IMR-90 (cell line): ENCODE measurements at regions not wholly inside any gene's neighbourhood (a gene's known extent, or its start where the extent isn't known, plus 50 kb on each side); places are given as distances from the start of the nearest gene placed in this dataset.

Experiments
- ATAC-seq: fragments of 200-7000 bp; cut with Tn5 transposase; 2 replicates; pipeline ENCODE4 v1.9.1; 2020; ENCODE audit warnings: low read depth, mild to moderate bottlenecking, moderate library complexity
- BruUV-seq: library from RNA; stranded (reverse); fragments of 400-500 nt; replicated peaks from 2 replicates; lab custom pipeline; 2021; lab: Mats Ljungman, UMichigan
- CTCF ChIA-PET: fragments of 300-600 bp; formaldehyde crosslinking; extraction: SDS; loops from one replicate; lab custom pipeline; 2021; ENCODE audit warnings: antibody characterized with exemption; lab: Yijun Ruan, JAX
- POLR2A ChIA-PET: fragments of 300-600 bp; sonication (Branson Sonifier 250); formaldehyde crosslinking; loops from one replicate; lab custom pipeline; 2022; ENCODE audit warnings: antibody characterized with exemption; ENCODE audit not compliant: unreplicated experiment; lab: Charles Lee
- DNase-seq: peaks from one replicate; pipeline ENCODE4 v3.0.0; 2013
- H2AFZ ChIP-seq: replicated peaks from 2 replicates; pipeline ENCODE3; 2013; ENCODE audit warnings: low read length, mild to moderate bottlenecking; ENCODE audit not compliant: poor library complexity
- H2AK5ac ChIP-seq: 2 replicates; pipeline ENCODE4 v1.6.1; 2013; ENCODE audit warnings: low read depth, low read length, inconsistent platforms
- H2AK9ac ChIP-seq: replicated peaks from 2 replicates; pipeline ENCODE3; 2013; ENCODE audit warnings: mild to moderate bottlenecking, low read depth, low read length, moderate library complexity; ENCODE audit not compliant: poor library complexity
- H2BK120ac ChIP-seq: 2 replicates; pipeline ENCODE4 v1.6.1; 2013; ENCODE audit warnings: low read depth, low read length, inconsistent platforms
- H2BK15ac ChIP-seq: 3 replicates; pipeline ENCODE4 v1.6.1; 2013; ENCODE audit warnings: low read depth, low read length, inconsistent platforms
- H2BK20ac ChIP-seq: 2 replicates; pipeline ENCODE4 v1.6.1; 2013; ENCODE audit warnings: low read depth, mild to moderate bottlenecking, inconsistent platforms, low read length, moderate library complexity
- H2BK5ac ChIP-seq: 2 replicates; pipeline ENCODE4 v1.6.1; 2013; ENCODE audit warnings: mild to moderate bottlenecking, low read depth, low read length, inconsistent platforms; ENCODE audit not compliant: poor library complexity, severe bottlenecking
- H3K14ac ChIP-seq: replicated peaks from 2 replicates; pipeline ENCODE4 v1.6.1; 2013; ENCODE audit warnings: low read depth, low read length, inconsistent platforms
- H3K18ac ChIP-seq: 2 replicates; pipeline ENCODE4 v1.6.1; 2013; ENCODE audit warnings: low read depth, low read length, control low read depth
- H3K23ac ChIP-seq: 2 replicates; pipeline ENCODE4 v1.6.1; 2013; ENCODE audit warnings: low read depth, low read length, inconsistent platforms
- H3K27ac ChIP-seq: 2 replicates; pipeline ENCODE4 v1.5.1; 2013; ENCODE audit warnings: mild to moderate bottlenecking, control low read depth, low read length; ENCODE audit not compliant: insufficient read depth
- H3K27me3 ChIP-seq: 2 replicates; pipeline ENCODE4 v1.6.1; 2013; ENCODE audit warnings: low read length; ENCODE audit not compliant: control insufficient read depth, insufficient read depth
- H3K36me3 ChIP-seq: 2 replicates; pipeline ENCODE4 v1.6.1; 2013; ENCODE audit warnings: low read length, mixed read lengths; ENCODE audit not compliant: control insufficient read depth, insufficient read depth
- H3K4ac ChIP-seq: 2 replicates; pipeline ENCODE4 v1.6.1; 2013; ENCODE audit warnings: low read depth, low read length, inconsistent platforms
- H3K4me1 ChIP-seq: 2 replicates; pipeline ENCODE4 v1.6.1; 2013; ENCODE audit warnings: low read length, mixed read lengths; ENCODE audit not compliant: control insufficient read depth, insufficient read depth
- H3K4me2 ChIP-seq: 2 replicates; pipeline ENCODE4 v1.6.1; 2013; ENCODE audit warnings: low read depth, mild to moderate bottlenecking, control low read depth, low read length, moderate library complexity
- H3K4me3 ChIP-seq: 2 replicates; pipeline ENCODE4 v1.5.1; 2013; ENCODE audit warnings: low read depth, mild to moderate bottlenecking, control low read depth, low read length, moderate library complexity; ENCODE audit not compliant: insufficient read depth
- H3K56ac ChIP-seq: 2 replicates; pipeline ENCODE4 v1.6.1; 2013; ENCODE audit warnings: low read length, inconsistent platforms; ENCODE audit not compliant: insufficient read depth; ENCODE audit errors: extremely low read depth
- H3K79me1 ChIP-seq, 2 experiments: 2 replicates each; pipeline ENCODE4 v1.6.1; 2013; ENCODE audit warnings: low read length in 2 of 2, inconsistent platforms in 1 of 2, low read depth in 1 of 2
- H3K9ac ChIP-seq: 2 replicates; pipeline ENCODE4 v1.6.1; 2013; ENCODE audit warnings: low read depth, low read length, control low read depth
- H3K9me1 ChIP-seq: 2 replicates; pipeline ENCODE4 v1.6.1; 2013; ENCODE audit warnings: low read length, inconsistent platforms; ENCODE audit not compliant: insufficient read depth
- H3K9me3 ChIP-seq: 2 replicates; pipeline ENCODE4 v1.6.1; 2013; ENCODE audit warnings: low read length; ENCODE audit not compliant: control insufficient read depth, insufficient read depth
- H4K20me1 ChIP-seq: 2 replicates; pipeline ENCODE4 v1.6.1; 2013; ENCODE audit warnings: low read length, inconsistent platforms; ENCODE audit not compliant: insufficient read depth
- H4K5ac ChIP-seq: 2 replicates; pipeline ENCODE4 v1.6.1; 2013; ENCODE audit warnings: mild to moderate bottlenecking, low read depth, low read length, control low read depth
- H4K8ac ChIP-seq, 2 experiments: 2 replicates each; pipeline ENCODE4 v1.6.1; 2013; ENCODE audit warnings: low read depth in 2 of 2, low read length in 2 of 2, control low read depth in 1 of 2, inconsistent platforms in 1 of 2
- H4K91ac ChIP-seq: 2 replicates; pipeline ENCODE4 v1.6.1; 2013; ENCODE audit warnings: low read depth, low read length, inconsistent platforms; ENCODE audit not compliant: insufficient read depth
- BHLHE40 ChIP-seq: fragments of 150-350 bp; IDR thresholded peaks from 2 replicates; pipeline ENCODE4 v1.6.1; 2016; ENCODE audit warnings: mild to moderate bottlenecking, low read depth, low read length
- FOS ChIP-seq: fragments of 150-350 bp; IDR thresholded peaks from 2 replicates; pipeline ENCODE4 v1.6.1; 2016; ENCODE audit warnings: low read depth, low read length
- MAFK ChIP-seq: IDR thresholded peaks from 2 replicates; pipeline ENCODE4 v1.6.1; 2012; ENCODE audit warnings: low read depth, low read length, improper control_type of control experiment
- MAZ ChIP-seq: IDR thresholded peaks from 2 replicates; pipeline ENCODE4 v1.6.1; 2012; ENCODE audit warnings: low read depth, mild to moderate bottlenecking, low read length, improper control_type of control experiment, moderate library complexity, borderline replicate concordance
- NFE2L2 ChIP-seq: fragments of 150-350 bp; IDR thresholded peaks from 2 replicates; pipeline ENCODE4 v1.6.1; 2016; ENCODE audit warnings: low read depth, mild to moderate bottlenecking, low read length
- POLR2A ChIP-seq: IDR thresholded peaks from 2 replicates; pipeline ENCODE4 v1.6.1; 2012; ENCODE audit warnings: mild to moderate bottlenecking, low read depth, low read length
- RAD21 ChIP-seq: IDR thresholded peaks from 2 replicates; pipeline ENCODE4 v1.6.1; 2012; ENCODE audit warnings: low read length, improper control_type of control experiment
- RCOR1 ChIP-seq: IDR thresholded peaks from 2 replicates; pipeline ENCODE4 v1.6.1; 2012; ENCODE audit warnings: mild to moderate bottlenecking, low read length, improper control_type of control experiment; ENCODE audit not compliant: insufficient replicate concordance
- SMC3 ChIP-seq: fragments of 150-350 bp; IDR thresholded peaks from 2 replicates; pipeline ENCODE4 v1.6.1; 2016; ENCODE audit warnings: low read depth, mild to moderate bottlenecking, antibody characterized with exemption, low read length, moderate library complexity
- WGBS, 2 experiments: methylation state at CpG; one replicate each; pipeline versions ENCODE4 v1.1.5 to v1.1.7; 2013; ENCODE audit warnings: missing lambda C conversion rate in 2 of 2; ENCODE audit not compliant: insufficient read length in 1 of 2; ENCODE audit errors: extremely low coverage in 2 of 2; 5-methylcytosine and 5-hydroxymethylcytosine counted together
- dilution Hi-C: fragments of 300-500 bp; cut with HindIII; formaldehyde crosslinking; loops from one replicate; pipeline ENCODE4 v1.14.3; 2018; ENCODE audit warnings: low sequenced_read_pairs; ENCODE audit not compliant: unreplicated experiment
- in situ Hi-C: fragments of 300-500 bp; cut with MboI; formaldehyde crosslinking; loops from 3 replicates; pipeline ENCODE4 v1.14.3; 2019; ENCODE audit warnings: low sequenced_read_pairs, inconsistent platforms, mixed read lengths
- intact Hi-C: fragments of 100-400 bp; cut with micrococcal nuclease; formaldehyde crosslinking; loops from 2 replicates; pipeline ENCODE4 v1.10.0; 2022
- TF ChIP-seq, protein P1 (sequence below): conservative IDR thresholded peaks from 2 replicates; pipeline ENCODE4 v1.5.1; 2012; ENCODE audit warnings: mild to moderate bottlenecking, low read depth, low read length, improper control_type of control experiment
- TF ChIP-seq, protein P2 (sequence below): fragments of 150-350 bp; IDR thresholded peaks from 2 replicates; pipeline ENCODE4 v1.6.1; 2016; ENCODE audit warnings: low read depth, mild to moderate bottlenecking, low read length, moderate library complexity, borderline replicate concordance
- TF ChIP-seq, protein P3 (sequence below): fragments of 150-350 bp; IDR thresholded peaks from 2 replicates; pipeline ENCODE4 v1.6.1; 2017; ENCODE audit warnings: mild to moderate bottlenecking, antibody characterized with exemption, low read length, low read depth

DNA sequence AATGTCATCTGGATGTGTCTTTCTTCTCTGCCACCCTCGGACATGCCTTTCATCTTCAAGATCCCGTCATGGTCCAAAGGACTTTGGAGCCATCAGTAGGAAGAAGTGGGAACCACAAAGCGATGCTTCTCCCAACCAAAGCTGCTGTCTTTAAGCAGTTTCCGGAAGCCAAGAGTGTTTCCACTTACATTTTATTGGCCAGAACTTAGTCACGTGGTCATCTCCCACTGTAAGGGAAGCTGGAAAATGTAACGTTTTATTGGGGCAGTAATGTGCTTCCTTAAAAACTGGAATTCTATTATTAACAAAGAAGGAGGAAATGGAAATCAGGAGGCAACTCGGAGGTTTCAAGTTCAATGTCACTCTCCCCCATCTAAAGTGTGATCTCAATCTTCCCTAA, 170.8 kb downstream of the ATG4C start:
- intact Hi-C loops: loop anchor here (10.0 kb wide), 1 partner anchor 60 kb away; no protein-coding TSS in a partner anchor
- POLR2A ChIA-PET: no interaction called here
- H2BK120ac ChIP-seq: no peak overlapping the region
- no peak overlapping the region for H3K56ac ChIP-seq
- H2AK9ac ChIP-seq: no peak overlapping the region
- H3K27ac ChIP-seq: no peak overlapping the region
- TF ChIP-seq RCOR1: no peak
- TF ChIP-seq POLR2A: no peak
- no peak for TF ChIP-seq FOS
- no peak for TF ChIP-seq SMC3
- no peak for TF ChIP-seq NFE2L2
- TF ChIP-seq, protein P1, sequence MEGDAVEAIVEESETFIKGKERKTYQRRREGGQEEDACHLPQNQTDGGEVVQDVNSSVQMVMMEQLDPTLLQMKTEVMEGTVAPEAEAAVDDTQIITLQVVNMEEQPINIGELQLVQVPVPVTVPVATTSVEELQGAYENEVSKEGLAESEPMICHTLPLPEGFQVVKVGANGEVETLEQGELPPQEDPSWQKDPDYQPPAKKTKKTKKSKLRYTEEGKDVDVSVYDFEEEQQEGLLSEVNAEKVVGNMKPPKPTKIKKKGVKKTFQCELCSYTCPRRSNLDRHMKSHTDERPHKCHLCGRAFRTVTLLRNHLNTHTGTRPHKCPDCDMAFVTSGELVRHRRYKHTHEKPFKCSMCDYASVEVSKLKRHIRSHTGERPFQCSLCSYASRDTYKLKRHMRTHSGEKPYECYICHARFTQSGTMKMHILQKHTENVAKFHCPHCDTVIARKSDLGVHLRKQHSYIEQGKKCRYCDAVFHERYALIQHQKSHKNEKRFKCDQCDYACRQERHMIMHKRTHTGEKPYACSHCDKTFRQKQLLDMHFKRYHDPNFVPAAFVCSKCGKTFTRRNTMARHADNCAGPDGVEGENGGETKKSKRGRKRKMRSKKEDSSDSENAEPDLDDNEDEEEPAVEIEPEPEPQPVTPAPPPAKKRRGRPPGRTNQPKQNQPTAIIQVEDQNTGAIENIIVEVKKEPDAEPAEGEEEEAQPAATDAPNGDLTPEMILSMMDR: no peak
- TF ChIP-seq, protein P2, sequence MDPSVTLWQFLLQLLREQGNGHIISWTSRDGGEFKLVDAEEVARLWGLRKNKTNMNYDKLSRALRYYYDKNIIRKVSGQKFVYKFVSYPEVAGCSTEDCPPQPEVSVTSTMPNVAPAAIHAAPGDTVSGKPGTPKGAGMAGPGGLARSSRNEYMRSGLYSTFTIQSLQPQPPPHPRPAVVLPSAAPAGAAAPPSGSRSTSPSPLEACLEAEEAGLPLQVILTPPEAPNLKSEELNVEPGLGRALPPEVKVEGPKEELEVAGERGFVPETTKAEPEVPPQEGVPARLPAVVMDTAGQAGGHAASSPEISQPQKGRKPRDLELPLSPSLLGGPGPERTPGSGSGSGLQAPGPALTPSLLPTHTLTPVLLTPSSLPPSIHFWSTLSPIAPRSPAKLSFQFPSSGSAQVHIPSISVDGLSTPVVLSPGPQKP: no peak
- no peak for TF ChIP-seq BHLHE40
- TF ChIP-seq MAFK: no peak
- TF ChIP-seq MAZ: no peak
- no peak for TF ChIP-seq RAD21
- TF ChIP-seq, protein P3, sequence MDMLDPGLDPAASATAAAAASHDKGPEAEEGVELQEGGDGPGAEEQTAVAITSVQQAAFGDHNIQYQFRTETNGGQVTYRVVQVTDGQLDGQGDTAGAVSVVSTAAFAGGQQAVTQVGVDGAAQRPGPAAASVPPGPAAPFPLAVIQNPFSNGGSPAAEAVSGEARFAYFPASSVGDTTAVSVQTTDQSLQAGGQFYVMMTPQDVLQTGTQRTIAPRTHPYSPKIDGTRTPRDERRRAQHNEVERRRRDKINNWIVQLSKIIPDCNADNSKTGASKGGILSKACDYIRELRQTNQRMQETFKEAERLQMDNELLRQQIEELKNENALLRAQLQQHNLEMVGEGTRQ: no peak
- H4K20me1 ChIP-seq: no peaks in the 10 kb centered on the region
- H2AK5ac ChIP-seq: no peak overlapping the region
- H3K18ac ChIP-seq: no peak overlapping the region
- CTCF ChIA-PET: no interaction called here
- H3K4me3 ChIP-seq: no peak overlapping the region
- no peak overlapping the region for H4K5ac ChIP-seq
- H3K14ac ChIP-seq: no peak overlapping the region
- no peaks in the 10 kb centered on the region for H3K4me1 ChIP-seq
- no peak overlapping the region for H4K91ac ChIP-seq
- DNase-seq: no peak
- no peak overlapping the region for H3K4me2 ChIP-seq
- H3K4ac ChIP-seq: no peak overlapping the region
- in situ Hi-C loops: no loop called here
- no TSS peak for BruUV-seq
- H3K9ac ChIP-seq: no peak overlapping the region
- no peaks in the 10 kb centered on the region for H3K9me1 ChIP-seq
- WGBS, 2 experiments: no CpG with 5 or more reads among the region's 7 CpGs
- H4K8ac ChIP-seq: no peak overlapping the region
- H2BK5ac ChIP-seq: no peak overlapping the region
- dilution Hi-C loops: no loop called here
- no peak for ATAC-seq
- H2BK15ac ChIP-seq: no peak overlapping the region
- H3K23ac ChIP-seq: no peak overlapping the region
- no peaks in the 10 kb centered on the region for H3K9me3 ChIP-seq
- no peak overlapping the region for H2BK20ac ChIP-seq
- peaks cover 3% of the 10 kb centered on the region; the same call in 1 of the 2 replicates for H3K27me3 ChIP-seq
- H3K79me1 ChIP-seq: no peaks in the 10 kb centered on the region
- H3K36me3 ChIP-seq: no peaks in the 10 kb centered on the region
- H2AFZ ChIP-seq: no peak overlapping the region
